Retinal pigment epithelial cell (primary cell): ENCODE measurements at regions not wholly inside any gene's neighbourhood (a gene's known extent, or its start where the extent isn't known, plus 50 kb on each side); places are given as distances from the start of the nearest gene placed in this dataset.

Source experiments
- DNase-seq: peaks from one replicate; pipeline ENCODE4 v3.0.0-alpha.2; 2010; ENCODE audit warnings: low read depth
- H3K4me3 ChIP-seq: 2 replicates; pipeline ENCODE4 v1.5.1; 2011; ENCODE audit warnings: mild to moderate bottlenecking, low read length, control low read depth, moderate library complexity
- CTCF ChIP-seq: conservative IDR thresholded peaks from 2 replicates; pipeline ENCODE4 v1.5.1; 2011; ENCODE audit warnings: low read depth, low read length, control low read depth, inconsistent platforms

- no peak overlapping the region for H3K4me3 ChIP-seq
- no peak for TF ChIP-seq CTCF
- no peak for DNase-seq
These were observed 433.0 kb downstream of the DNAH5 start for GRCh38 chr5:13511442-13511841.

- H3K4me3 ChIP-seq = no peak overlapping the region
- peak; percentile 2 for DNase-seq
- TF ChIP-seq CTCF = no peak
These were observed 433.9 kb downstream of the DNAH5 start for GRCh38 chr5:13510616-13511015.

- H3K4me3 ChIP-seq = no peak overlapping the region
- no peak for TF ChIP-seq CTCF
- no peak for DNase-seq
These were observed 435.9 kb downstream of the DNAH5 start for GRCh38 chr5:13508559-13508958.

- H3K4me3 ChIP-seq = no peak overlapping the region
- TF ChIP-seq CTCF = no peak
- DNase-seq = no peak
These were observed 439.2 kb downstream of the DNAH5 start for GRCh38 chr5:13505326-13505725.

- TF ChIP-seq CTCF = no peak
- H3K4me3 ChIP-seq = no peak overlapping the region
- no peak for DNase-seq
These were observed 441.5 kb downstream of the DNAH5 start for GRCh38 chr5:13503017-13503416.

- DNase-seq = no peak
- H3K4me3 ChIP-seq = no peak overlapping the region
- no peak for TF ChIP-seq CTCF
These were observed 443.3 kb downstream of the DNAH5 start for GRCh38 chr5:13501176-13501575.

GRCh38 chr5:13498279-13498678 is 446.2 kb downstream of the DNAH5 start:
- no peak overlapping the region for H3K4me3 ChIP-seq
- no peak for DNase-seq
- TF ChIP-seq CTCF = no peak
